HepG2 (cell line): ENCODE measurements at regions not wholly inside any gene's neighbourhood (a gene's known extent, or its start where the extent isn't known, plus 50 kb on each side); places are given as distances from the start of the nearest gene placed in this dataset.

ENCODE experiments used
- ATAC-seq: fragments of 200-7000 bp; cut with Tn5 transposase; 3 replicates; pipeline ENCODE4 v1.9.1; 2020; ENCODE audit warnings: mild to moderate bottlenecking, moderate library complexity
- BruUV-seq: library from RNA; stranded (reverse); fragments of 400-500 nt; replicated peaks from 2 replicates; lab custom pipeline; 2021; lab: Mats Ljungman, UMichigan
- CTCF ChIA-PET: fragments of 300-600 bp; formaldehyde crosslinking; extraction: SDS; loops from one replicate; lab custom pipeline; 2021; ENCODE audit warnings: low total read pairs, inconsistent platforms, low intra/inter-chr PET ratio; lab: Yijun Ruan, JAX
- POLR2A ChIA-PET: fragments of 350-600 bp; sonication (Branson Sonifier 250); formaldehyde crosslinking; loops from one replicate; lab custom pipeline; 2020; ENCODE audit warnings: antibody characterized with exemption, inconsistent platforms; lab: Yijun Ruan, JAX
- DNase-seq: peaks from one replicate; pipeline ENCODE4 v3.0.0-alpha.2; 2015; ENCODE audit warnings: low spot score
- FAIRE-seq: peaks from 3 replicates; lab custom pipeline; 2011; peaks lifted over from hg19 to GRCh38; lab: Jason Lieb, UNC
- H2AFZ ChIP-seq: one replicate; pipeline ENCODE4 v1.6.1; 2011; ENCODE audit warnings: low read length, inconsistent platforms
- H3K27ac ChIP-seq: fragments of 300-600 bp; 3 replicates; pipeline ENCODE4 v1.8.0; 2011; ENCODE audit warnings: mixed run types, mild to moderate bottlenecking, mixed read lengths, low read length, inconsistent platforms; ENCODE audit not compliant: insufficient read depth; ENCODE audit errors: extremely low read length
- H3K27me3 ChIP-seq, 2 experiments: fragments of 200-600 bp in 1 of 2; 2 replicates in 1 of 2; 3 replicates in 1 of 2; pipeline versions ENCODE4 v1.6.0 to v1.8.0; 2011; ENCODE audit warnings: low read length in 2 of 2, mild to moderate bottlenecking in 2 of 2, moderate library complexity in 2 of 2, inconsistent platforms in 1 of 2; ENCODE audit not compliant: insufficient read depth in 2 of 2, control insufficient read depth in 1 of 2
- H3K36me3 ChIP-seq, 2 experiments: fragments of 200-600 bp in 1 of 2; replicated peaks in 1 of 2; 2 replicates in 1 of 2; 3 replicates in 1 of 2; pipeline versions ENCODE4 v1.5.1 to v1.8.0; 2011; ENCODE audit warnings: low read length in 2 of 2, inconsistent platforms in 1 of 2; ENCODE audit not compliant: insufficient read depth in 2 of 2, control insufficient read depth in 1 of 2
- H3K4me1 ChIP-seq: 2 replicates; pipeline ENCODE4 v1.5.1; 2012; ENCODE audit warnings: low read length, inconsistent platforms; ENCODE audit not compliant: insufficient read depth
- H3K4me2 ChIP-seq: 2 replicates; pipeline ENCODE4 v1.6.0; 2011; ENCODE audit warnings: low read depth, low read length, inconsistent platforms
- H3K4me3 ChIP-seq, 3 experiments: fragments of 200-600 bp in 1 of 3; sonication (generic), shearing (Covaris generic) in 1 of 3; replicated peaks in 1 of 3; 2 replicates each; pipeline ENCODE4 v1.5.1; 2011 to 2016; ENCODE audit warnings: low read length in 3 of 3, inconsistent platforms in 2 of 3, low read depth in 2 of 3, mild to moderate bottlenecking in 2 of 3, control low read depth in 1 of 3, mixed read lengths in 1 of 3; ENCODE audit not compliant: insufficient read depth in 1 of 3
- H3K79me2 ChIP-seq: one replicate; pipeline ENCODE4 v1.6.1; 2011; ENCODE audit warnings: low read length, inconsistent platforms; ENCODE audit not compliant: insufficient read depth
- H3K9ac ChIP-seq: 2 replicates; pipeline ENCODE4 v1.6.0; 2011; ENCODE audit warnings: mild to moderate bottlenecking, low read depth, low read length, inconsistent platforms; ENCODE audit not compliant: insufficient read depth
- H3K9me3 ChIP-seq: 2 replicates; pipeline ENCODE4 v1.5.1; 2012; ENCODE audit warnings: mild to moderate bottlenecking, low read length
- H4K20me1 ChIP-seq: 2 replicates; pipeline ENCODE4 v1.6.0; 2011; ENCODE audit warnings: inconsistent platforms, mild to moderate bottlenecking, low read length, moderate library complexity; ENCODE audit not compliant: insufficient read depth
- ATF6 ChIP-seq: sonication (generic); formaldehyde crosslinking; conservative IDR thresholded peaks from 2 replicates; pipeline ENCODE4 v1.4.0; 2020; ENCODE audit warnings: missing genetic modification reagents
- DNMT3B ChIP-seq: conservative IDR thresholded peaks from 2 replicates; pipeline ENCODE4 v1.6.1; 2016; ENCODE audit warnings: missing biosample characterization, control low read depth
- HOXA7 ChIP-seq: sonication (generic); formaldehyde crosslinking; IDR thresholded peaks from 2 replicates; pipeline ENCODE4 v1.8.1; 2022; ENCODE audit warnings: mild to moderate bottlenecking, missing genetic modification reagents, moderate library complexity
- MNT ChIP-seq: fragments of 450-650 bp; IDR thresholded peaks from 2 replicates; pipeline ENCODE4 v1.6.1; 2016
- PTBP1 ChIP-seq: fragments of 200-400 bp; formaldehyde crosslinking; IDR thresholded peaks from 2 replicates; pipeline ENCODE4 v1.6.1; 2018; ENCODE audit warnings: low read length, low read depth; ENCODE audit not compliant: poor library complexity, severe bottlenecking
- SATB2 ChIP-seq: sonication (generic); formaldehyde crosslinking; IDR thresholded peaks from 2 replicates; pipeline ENCODE4 v1.5.0; 2020; ENCODE audit warnings: missing genetic modification reagents
- ZNF576 ChIP-seq: sonication (generic); formaldehyde crosslinking; IDR thresholded peaks from 2 replicates; pipeline ENCODE4 v1.4.0; 2020; ENCODE audit warnings: mild to moderate bottlenecking, missing genetic modification reagents
- ZNF589 ChIP-seq: sonication (generic); formaldehyde crosslinking; conservative IDR thresholded peaks from 2 replicates; pipeline ENCODE4 v1.8.0; 2022; ENCODE audit warnings: mild to moderate bottlenecking, moderate library complexity, missing genetic modification reagents
- ZNF737 ChIP-seq: sonication (generic); formaldehyde crosslinking; IDR thresholded peaks from 2 replicates; pipeline ENCODE4 v1.5.0; 2020; ENCODE audit warnings: missing genetic modification reagents, mild to moderate bottlenecking, borderline replicate concordance
- ZNF891 ChIP-seq: sonication (generic); formaldehyde crosslinking; IDR thresholded peaks from 2 replicates; pipeline ENCODE4 v1.5.0; 2020; ENCODE audit warnings: mild to moderate bottlenecking, missing genetic modification reagents
- WGBS: methylation state at CpG from one replicate; pipeline ENCODE4 v1.1.6; 2017; ENCODE audit warnings: low lambda C conversion rate; 5-methylcytosine and 5-hydroxymethylcytosine counted together
- in situ Hi-C: cut with HindIII; loops from 2 replicates; pipeline ENCODE4 v1.10.0; 2017; ENCODE audit warnings: low pct_unique_long_range_greater_than_20kb; ENCODE audit not compliant: extremely low pct_ligation_motif_present
- intact Hi-C: fragments of 100-400 bp; cut with micrococcal nuclease; formaldehyde crosslinking; loops from one replicate; pipeline ENCODE4 v1.10.0; 2022; ENCODE audit not compliant: unreplicated experiment

GRCh38 chr10:120271696-120272095 is 185.3 kb upstream of the PLPP4 start:
- CTCF ChIA-PET = no interaction called here
- in situ Hi-C loops = no loop called here
- intact Hi-C loops = no loop called here

GRCh38 chr10:120272350-120272749 is 184.7 kb upstream of the PLPP4 start:
- ATAC-seq = no peak
- Histone ChIP-seq H3K4me3 (no peak overlapping the region), H3K27ac (no peak overlapping the region), H3K9ac (no peak overlapping the region), H2AFZ (no peak overlapping the region), H3K4me2 (no peak overlapping the region), H3K27me3 (no peaks in the 10 kb centered on the region), H3K36me3 (no peaks in the 10 kb centered on the region), H3K79me2 (no peaks in the 10 kb centered on the region), H3K9me3 (no peaks in the 10 kb centered on the region), H3K4me1 (no peaks in the 10 kb centered on the region), H4K20me1 (no peaks in the 10 kb centered on the region)
- no peak for FAIRE-seq
- in situ Hi-C loops = no loop called here
- TF ChIP-seq MNT (peak; percentile 92), PTBP1 (no peak)
- BruUV-seq = no TSS peak
- DNase-seq = no peak
- ChIA-PET POLR2A (no interaction called here), CTCF (no interaction called here)
- intact Hi-C loops = no loop called here
- 31% methylated on average over 2 of the region's 2 CpGs for WGBS

More at GRCh38 chr10:120271696-120272095, 185.3 kb upstream of the PLPP4 start:
- Histone ChIP-seq H2AFZ (no peak overlapping the region), H3K27me3 (no peaks in the 10 kb centered on the region), H3K36me3 (no peaks in the 10 kb centered on the region), H3K9me3 (no peaks in the 10 kb centered on the region), H3K27ac (no peak overlapping the region), H3K4me2 (no peak overlapping the region), H3K9ac (no peak overlapping the region), H4K20me1 (no peaks in the 10 kb centered on the region), H3K79me2 (no peaks in the 10 kb centered on the region), H3K4me3 (no peak overlapping the region), H3K4me1 (no peaks in the 10 kb centered on the region)
- no peak for ATAC-seq
- no peak for FAIRE-seq
- TF ChIP-seq ZNF589 (CRISPR knock-in tag) (no peak), ZNF576 (CRISPR knock-in tag) (no peak), DNMT3B (no peak), ZNF737 (no peak), ATF6 (CRISPR knock-in tag) (no peak), HOXA7 (no peak), ZNF891 (CRISPR knock-in tag) (no peak), SATB2 (CRISPR knock-in tag) (no peak)
- POLR2A ChIA-PET = no interaction called here
- no TSS peak for BruUV-seq
- DNase-seq = no peak
